SU-DHL-6 (cell line): ENCODE measurements at regions not wholly inside any gene's neighbourhood (a gene's known extent, or its start where the extent isn't known, plus 50 kb on each side); places are given as distances from the start of the nearest gene placed in this dataset.

Experiments
- H2AFZ ChIP-seq: fragments of 200-600 bp; sonication (generic); 2 replicates; pipeline ENCODE4 v1.6.1; 2014; ENCODE audit warnings: low read depth, mild to moderate bottlenecking, moderate library complexity, mixed read lengths, antibody characterized with exemption, low read length; ENCODE audit not compliant: severe bottlenecking
- H3F3A ChIP-seq: fragments of 200-600 bp; shearing (Covaris generic); 2 replicates; pipeline ENCODE4 v1.6.0; 2016; ENCODE audit warnings: antibody characterized with exemption, mild to moderate bottlenecking; ENCODE audit not compliant: insufficient read depth
- H3K27ac ChIP-seq: fragments of 200-600 bp; sonication (generic); 2 replicates; pipeline ENCODE4 v1.5.1; 2016; ENCODE audit warnings: low read depth, mild to moderate bottlenecking, low read length, moderate library complexity, mixed read lengths
- H3K27me3 ChIP-seq: fragments of 200-600 bp; sonication (generic), shearing (Covaris generic); 2 replicates; pipeline ENCODE4 v1.6.0; 2014; ENCODE audit warnings: mild to moderate bottlenecking, low read length
- H3K36me3 ChIP-seq: fragments of 200-600 bp; sonication (generic); 2 replicates; pipeline ENCODE4 v1.6.1; 2014; ENCODE audit warnings: mild to moderate bottlenecking, low read length, mixed read lengths
- H3K4me2 ChIP-seq: fragments of 300-600, 200-600 bp; shearing (Covaris generic), sonication (generic); 2 replicates; pipeline ENCODE4 v1.6.0; 2014; ENCODE audit warnings: low read length, low read depth, mild to moderate bottlenecking; ENCODE audit not compliant: poor library complexity, severe bottlenecking
- H3K4me3 ChIP-seq: fragments of 200-600 bp; sonication (generic); 2 replicates; pipeline ENCODE4 v1.5.1; 2014; ENCODE audit warnings: antibody characterized with exemption, low read length, mild to moderate bottlenecking, mixed read lengths; ENCODE audit not compliant: insufficient read depth, poor library complexity, severe bottlenecking
- H3K79me2 ChIP-seq: fragments of 200-600 bp; sonication (generic); 2 replicates; pipeline ENCODE4 v1.6.1; 2014; ENCODE audit warnings: mild to moderate bottlenecking, low read length, moderate library complexity; ENCODE audit not compliant: insufficient read depth
- H3K9ac ChIP-seq: fragments of 200-600 bp; sonication (generic); 2 replicates; pipeline ENCODE4 v1.7.0; 2014; ENCODE audit warnings: mild to moderate bottlenecking, low read length
- H3K9me2 ChIP-seq: fragments of 200-600 bp; sonication (generic); replicated peaks from 2 replicates; pipeline ENCODE4 v1.6.1; 2014; ENCODE audit warnings: low read length; ENCODE audit not compliant: insufficient read depth
- H3K9me3 ChIP-seq: fragments of 200-600 bp; sonication (generic); 2 replicates; pipeline ENCODE4 v1.6.1; 2014; ENCODE audit warnings: low read length, mixed read lengths; ENCODE audit not compliant: insufficient read depth
- H4K20me1 ChIP-seq: fragments of 200-600 bp; sonication (generic); 2 replicates; pipeline ENCODE4 v1.6.1; 2014; ENCODE audit warnings: low read depth, mild to moderate bottlenecking, antibody characterized with exemption, low read length, moderate library complexity, mixed read lengths
- CTCF ChIP-seq: fragments of 200-600 bp; sonication (generic); IDR thresholded peaks from one replicate; pipeline ENCODE4 v1.5.1; 2017; ENCODE audit warnings: antibody characterized with exemption, mild to moderate bottlenecking, low read length, moderate library complexity; ENCODE audit not compliant: insufficient read depth, poor library complexity, severe bottlenecking
- EZH2phosphoT487 ChIP-seq: fragments of 200-600 bp; sonication (generic), shearing (Covaris generic); conservative IDR thresholded peaks from 2 replicates; pipeline ENCODE4 v1.6.1; 2018; ENCODE audit warnings: mild to moderate bottlenecking, antibody characterized with exemption, low read length, moderate library complexity, mixed read lengths

- Histone ChIP-seq H3K9me3 (no peaks in the 10 kb centered on the region), H3F3A (no peaks in the 10 kb centered on the region), H3K4me3 (no peak overlapping the region), H3K27me3 (no peaks in the 10 kb centered on the region), H3K27ac (no peak overlapping the region), H3K79me2 (no peaks in the 10 kb centered on the region), H3K4me2 (peak overlapping the region; percentile 35), H3K9me2 (no peaks in the 10 kb centered on the region), H3K9ac (no peak overlapping the region), H4K20me1 (no peaks in the 10 kb centered on the region), H3K36me3 (no peaks in the 10 kb centered on the region), H2AFZ (peak overlapping the region; percentile 62)
- TF ChIP-seq CTCF (no peak), EZH2phosphoT487 (no peak)
These were observed 120.7 kb upstream of the JUN start for GRCh38 chr1:58904299-58905125.

GRCh38 chr1:58905126-58905490 is 121.3 kb upstream of the JUN start:
- no peaks in the 10 kb centered on the region for H3K79me2 ChIP-seq
- H3K4me3 ChIP-seq: no peak overlapping the region
- H4K20me1 ChIP-seq: no peaks in the 10 kb centered on the region
- H3F3A ChIP-seq: no peaks in the 10 kb centered on the region
- no peaks in the 10 kb centered on the region for H3K9me2 ChIP-seq
- H3K27ac ChIP-seq: no peak overlapping the region
- H3K9me3 ChIP-seq: no peaks in the 10 kb centered on the region
- no peak overlapping the region for H3K4me2 ChIP-seq
- TF ChIP-seq CTCF (no peak), EZH2phosphoT487 (no peak)
- no peaks in the 10 kb centered on the region for H3K36me3 ChIP-seq
- H3K27me3 ChIP-seq: no peaks in the 10 kb centered on the region
- H3K9ac ChIP-seq: no peak overlapping the region
- no peak overlapping the region for H2AFZ ChIP-seq

- H4K20me1 ChIP-seq: no peaks in the 10 kb centered on the region
- no peaks in the 10 kb centered on the region for H3F3A ChIP-seq
- H3K36me3 ChIP-seq: no peaks in the 10 kb centered on the region
- no peak overlapping the region for H3K4me2 ChIP-seq
- TF ChIP-seq CTCF: no peak
- no peak for TF ChIP-seq EZH2phosphoT487
- H3K27me3 ChIP-seq: no peaks in the 10 kb centered on the region
- H3K9me2 ChIP-seq: no peaks in the 10 kb centered on the region
- H3K9ac ChIP-seq: no peak overlapping the region
- no peak overlapping the region for H2AFZ ChIP-seq
- H3K9me3 ChIP-seq: no peaks in the 10 kb centered on the region
- no peak overlapping the region for H3K4me3 ChIP-seq
- no peaks in the 10 kb centered on the region for H3K79me2 ChIP-seq
- H3K27ac ChIP-seq: no peak overlapping the region
These were observed 121.9 kb upstream of the JUN start for GRCh38 chr1:58905628-58906221.
